ENCODE measurements at regions not wholly inside any gene's neighbourhood (a gene's known extent, or its start where the extent isn't known, plus 50 kb on each side); places are given as distances from the start of the nearest gene placed in this dataset.

DNA sequence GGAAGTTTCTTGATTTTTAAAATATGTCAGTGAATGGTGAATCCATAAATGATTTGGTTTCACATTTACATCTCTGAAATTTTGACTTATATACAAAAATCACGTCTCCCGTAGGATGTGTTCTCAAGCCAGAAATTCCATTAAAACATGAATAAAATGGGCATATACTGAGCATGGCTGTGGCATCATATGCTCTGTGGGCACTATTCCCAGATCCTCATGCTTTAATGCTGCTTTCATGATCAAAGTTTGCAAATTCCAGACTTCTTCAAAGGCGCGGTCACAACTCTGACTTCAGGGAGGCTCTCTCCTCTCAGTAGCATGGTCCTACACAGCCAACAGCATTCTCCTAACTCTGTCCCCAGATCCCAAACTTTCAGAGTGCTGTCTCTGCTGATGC is 723.2 kb downstream of the TAF11L14 start:
- TF ChIP-seq CTCF (IDR thresholded peaks at IDR 0.05), result no peak
- no peak for TF ChIP-seq POLR2AphosphoS5 (IDR thresholded peaks at IDR 0.05; ENCODE audit: low read depth, low read length)
- no peak for TF ChIP-seq TCF7L2 (IDR thresholded peaks at IDR 0.05; ENCODE audit: low read depth, low read length)
